Omental fat pad (tissue), 3 donors: ENCODE measurements at regions not wholly inside any gene's neighbourhood (a gene's known extent, or its start where the extent isn't known, plus 50 kb on each side); places are given as distances from the start of the nearest gene placed in this dataset.
"Not testable (repeated sequence)": the region's sequence is repeated elsewhere in the genome, so short reads cannot be mapped to it uniquely, and the experiment has no call there.

ENCODE experiments used
- ATAC-seq: fragments of 150-250 bp; one replicate; pipeline ENCODE4 v1.9.1; 2016; ENCODE audit warnings: mild to moderate bottlenecking, moderate library complexity; ENCODE audit not compliant: low FRiP score
- DNase-seq: peaks from one replicate; pipeline ENCODE4 v3.0.0-alpha.2; 2019; ENCODE audit warnings: low spot score
- TF ChIP-seq, protein P1 (sequence below), 3 donors: fragments of 450-650 bp; IDR thresholded peaks; one replicate each; pipeline ENCODE4 v1.5.1; 2016 to 2017; ENCODE audit warnings: antibody characterized with exemption in 3 of 3, mild to moderate bottlenecking in 3 of 3, moderate library complexity in 2 of 3

DNA sequence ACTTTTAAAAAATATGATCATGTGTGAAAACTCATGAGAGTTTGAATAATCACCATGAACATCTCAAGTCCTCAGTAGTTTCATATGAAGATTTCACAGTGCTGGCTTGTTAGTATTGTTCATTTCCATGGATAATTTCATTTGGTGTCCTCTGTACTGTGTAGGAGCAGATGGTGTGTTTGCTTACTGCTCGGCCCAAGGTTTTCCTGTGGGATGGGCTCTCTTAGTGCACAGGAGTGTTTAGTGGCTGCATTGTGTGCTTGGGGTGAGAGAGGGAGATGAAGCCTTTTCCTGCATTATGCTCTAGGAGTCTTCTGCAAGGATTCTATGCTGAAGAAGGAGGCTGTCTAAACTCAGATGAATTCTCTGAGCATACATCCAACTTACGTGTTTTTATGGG, 270.6 kb downstream of the SOCS6 start:
- TF ChIP-seq, protein P1, sequence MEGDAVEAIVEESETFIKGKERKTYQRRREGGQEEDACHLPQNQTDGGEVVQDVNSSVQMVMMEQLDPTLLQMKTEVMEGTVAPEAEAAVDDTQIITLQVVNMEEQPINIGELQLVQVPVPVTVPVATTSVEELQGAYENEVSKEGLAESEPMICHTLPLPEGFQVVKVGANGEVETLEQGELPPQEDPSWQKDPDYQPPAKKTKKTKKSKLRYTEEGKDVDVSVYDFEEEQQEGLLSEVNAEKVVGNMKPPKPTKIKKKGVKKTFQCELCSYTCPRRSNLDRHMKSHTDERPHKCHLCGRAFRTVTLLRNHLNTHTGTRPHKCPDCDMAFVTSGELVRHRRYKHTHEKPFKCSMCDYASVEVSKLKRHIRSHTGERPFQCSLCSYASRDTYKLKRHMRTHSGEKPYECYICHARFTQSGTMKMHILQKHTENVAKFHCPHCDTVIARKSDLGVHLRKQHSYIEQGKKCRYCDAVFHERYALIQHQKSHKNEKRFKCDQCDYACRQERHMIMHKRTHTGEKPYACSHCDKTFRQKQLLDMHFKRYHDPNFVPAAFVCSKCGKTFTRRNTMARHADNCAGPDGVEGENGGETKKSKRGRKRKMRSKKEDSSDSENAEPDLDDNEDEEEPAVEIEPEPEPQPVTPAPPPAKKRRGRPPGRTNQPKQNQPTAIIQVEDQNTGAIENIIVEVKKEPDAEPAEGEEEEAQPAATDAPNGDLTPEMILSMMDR (IDR thresholded peaks at IDR 0.05): no peak
- ATAC-seq: no peak
- no peak for DNase-seq

DNA sequence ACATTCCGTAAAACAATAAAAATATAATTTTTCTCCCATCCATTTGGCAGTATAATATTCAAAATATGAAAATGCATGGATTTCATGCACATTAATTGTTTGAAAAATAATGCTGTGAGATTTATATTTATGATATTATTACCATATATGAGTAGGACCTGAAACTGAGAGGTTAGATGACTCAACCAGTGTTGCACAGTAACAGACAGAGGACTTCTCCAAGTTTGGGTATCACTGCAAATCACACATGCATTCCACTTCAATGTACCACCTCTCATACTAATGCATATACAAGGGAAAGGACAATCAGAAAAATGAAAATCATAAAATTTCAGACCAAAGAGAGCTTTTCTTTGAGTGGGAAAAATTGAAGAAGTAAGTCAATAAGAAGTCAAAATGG, 269.5 kb downstream of the SOCS6 start:
- DNase-seq (no peak), ATAC-seq (no peak)
- TF ChIP-seq, protein P1 (IDR thresholded peaks at IDR 0.05): no peak

DNA sequence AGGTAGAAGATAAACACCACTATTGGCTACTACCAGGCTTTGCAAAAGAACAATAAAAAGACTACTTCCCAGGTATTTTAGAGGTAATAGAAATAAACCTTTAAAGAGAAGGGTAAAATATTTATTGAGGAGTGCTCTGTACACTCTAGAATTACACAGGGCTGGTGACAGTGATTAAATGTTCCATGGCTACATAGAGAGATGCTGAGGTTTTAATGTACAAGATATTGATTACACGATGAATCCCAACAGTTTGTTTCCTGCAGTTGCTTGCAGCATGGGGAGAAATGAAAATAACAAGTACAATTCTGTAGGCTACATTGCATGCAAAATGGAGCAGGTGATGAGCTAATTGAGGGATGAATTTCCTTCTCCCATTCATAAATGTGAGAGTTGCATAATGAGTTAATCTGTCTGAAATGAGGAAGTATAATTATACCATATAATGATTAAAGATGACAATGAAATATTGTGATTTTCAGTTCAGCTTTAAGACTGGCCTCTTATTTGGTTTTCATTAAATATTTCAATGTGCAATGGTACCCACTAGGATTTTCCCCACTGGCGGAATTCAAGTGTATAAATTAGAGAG, 266.1 kb downstream of the SOCS6 start:
- ATAC-seq (no peak), DNase-seq (no peak)
- TF ChIP-seq, protein P1 (IDR thresholded peaks at IDR 0.05): no peak

DNA sequence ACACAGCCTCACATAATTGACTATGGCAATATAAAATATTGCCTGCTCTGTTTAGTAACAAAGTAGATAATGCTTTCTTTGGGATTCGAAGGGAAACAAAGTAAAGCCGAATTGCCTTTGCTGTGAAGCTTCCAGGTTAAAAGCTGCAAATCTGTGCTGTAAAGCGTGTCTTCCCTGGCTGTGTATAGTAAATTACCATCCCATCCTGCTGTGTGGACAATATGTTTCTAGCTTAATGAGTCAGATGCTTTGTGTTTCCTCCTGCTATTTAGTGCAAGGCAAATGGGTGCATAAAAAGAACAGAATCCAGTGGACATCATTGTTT, 265.1 kb downstream of the SOCS6 start:
- TF ChIP-seq, protein P1 (IDR thresholded peaks at IDR 0.05): no peak

DNA sequence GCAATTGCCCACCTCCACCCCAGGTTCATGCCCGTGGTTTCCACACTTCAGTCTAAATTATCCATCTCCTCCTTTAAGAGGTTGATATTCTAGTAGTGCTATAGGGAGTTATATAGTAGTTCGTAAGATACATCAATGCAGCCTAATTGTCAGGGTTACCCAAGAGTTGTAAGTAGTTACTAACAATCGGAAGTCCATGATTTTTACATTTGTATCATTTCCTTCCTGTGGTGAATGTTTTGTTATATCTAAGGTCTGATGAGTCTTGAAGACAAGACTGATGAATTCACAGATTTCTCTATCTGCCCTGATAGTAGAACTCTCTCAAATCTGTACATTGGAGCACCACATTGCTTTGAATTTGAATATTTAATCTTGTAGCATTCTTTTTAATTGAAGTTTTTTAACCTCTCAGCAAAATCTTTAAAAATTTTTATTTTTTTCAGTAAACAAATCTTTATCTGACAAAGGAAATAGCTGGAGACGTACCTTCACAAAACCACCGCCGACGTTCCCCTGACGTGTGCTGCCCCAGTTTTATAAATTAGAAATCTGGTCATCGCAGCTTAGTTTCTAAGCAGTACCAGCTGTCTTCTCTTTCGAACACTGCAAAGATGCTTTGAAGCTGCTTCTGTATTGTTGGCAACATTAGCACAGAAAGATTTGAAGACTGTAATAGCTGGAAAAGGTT, 264.5 kb downstream of the SOCS6 start:
- DNase-seq: no peak
- TF ChIP-seq, protein P1 (IDR thresholded peaks at IDR 0.05): no peak
- no peak for ATAC-seq

More for the DNA sequence above, 265.1 kb downstream of the SOCS6 start:
- DNase-seq (no peak), ATAC-seq (no peak)

DNA sequence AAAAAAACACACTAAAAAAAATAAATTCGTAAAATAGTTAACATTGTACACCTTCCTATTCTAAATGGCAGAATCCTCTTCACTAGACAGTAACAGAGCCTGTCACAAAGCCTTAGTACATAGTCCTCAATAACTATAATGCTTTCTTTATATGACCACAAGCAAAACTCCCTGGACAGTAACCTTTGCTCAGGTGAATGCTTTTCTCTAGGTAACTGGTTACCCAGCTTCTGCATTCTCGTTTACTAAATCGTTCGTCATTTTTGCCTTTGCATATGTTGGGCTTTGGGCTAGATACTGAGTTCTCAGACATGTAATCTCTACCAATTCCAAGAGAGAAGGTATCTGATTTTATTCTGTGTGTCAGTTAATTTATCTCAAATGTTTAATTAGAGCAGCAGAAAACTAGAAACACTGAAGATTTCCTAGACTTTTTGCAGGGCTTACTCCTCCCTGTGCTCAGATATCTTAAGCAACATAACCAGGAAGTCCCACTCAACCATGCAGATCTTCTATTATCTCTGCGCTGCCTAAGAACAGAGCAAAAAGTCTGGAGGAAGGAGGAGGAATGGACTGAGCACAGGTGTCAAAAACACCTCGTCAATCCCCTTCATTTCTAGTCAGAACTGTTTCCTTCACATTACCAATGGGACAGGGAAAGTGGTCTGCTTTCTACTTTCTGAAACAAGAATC, 247.7 kb downstream of the SOCS6 start:
- DNase-seq: no peak
- no peak for ATAC-seq
- TF ChIP-seq, protein P1 (IDR thresholded peaks at IDR 0.05): no peak

DNA sequence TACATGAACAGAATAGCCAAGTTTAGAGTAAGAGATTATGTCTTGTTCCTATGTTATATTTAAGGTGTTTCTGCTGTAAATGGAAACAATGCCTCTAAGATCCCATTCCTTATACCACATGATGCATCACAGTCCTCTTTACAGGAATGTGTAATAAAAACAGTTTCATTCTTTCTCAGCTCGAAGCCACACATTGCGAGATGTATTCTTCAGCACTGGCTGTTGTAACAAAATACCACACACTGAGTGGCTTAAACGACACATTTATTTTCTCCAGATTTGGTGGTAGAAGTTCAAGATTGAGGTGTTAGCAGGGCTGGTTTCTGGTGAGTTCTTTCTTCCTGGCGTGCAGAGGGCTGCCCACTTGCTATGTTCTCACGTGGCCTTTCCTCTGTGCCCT, 246.2 kb downstream of the SOCS6 start:
- ATAC-seq (no peak), DNase-seq (no peak)
- TF ChIP-seq, protein P1 (IDR thresholded peaks at IDR 0.05): no peak

DNA sequence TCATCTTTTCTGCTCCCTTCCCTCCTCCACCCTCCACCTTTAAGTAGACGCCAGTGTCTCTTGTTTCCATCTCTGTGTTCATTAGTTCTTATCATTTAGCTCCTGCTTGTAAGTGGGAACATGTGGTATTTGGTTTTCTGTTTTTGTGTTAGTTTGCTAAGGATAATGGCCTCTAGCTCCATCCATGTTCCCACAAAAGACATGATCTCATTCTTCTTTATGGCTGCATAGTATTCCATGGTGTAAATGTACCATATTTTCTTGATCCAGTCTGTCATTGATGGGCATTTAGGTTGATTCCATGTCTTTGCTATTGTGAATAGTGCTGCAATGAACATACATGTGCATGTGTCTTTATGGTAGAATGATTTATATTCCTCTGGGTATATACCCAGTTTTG, 236.5 kb downstream of the SOCS6 start:
- ATAC-seq, DNase-seq: not testable (repeated sequence)
